ENCODE measurements at regions not wholly inside any gene's neighbourhood (a gene's known extent, or its start where the extent isn't known, plus 50 kb on each side); places are given as distances from the start of the nearest gene placed in this dataset.

GRCh38 chr7:85600395-85600794 lies 413.5 kb upstream of the SEMA3D start:
- DNase-seq (ENCODE audit: low spot score in 2 of 2), result no peak
- no peak overlapping the region for H3K27ac ChIP-seq
- no peaks in the 10 kb centered on the region for H3K4me1 ChIP-seq
- H3K36me3 ChIP-seq, result no peaks in the 10 kb centered on the region
- H3K4me3 ChIP-seq, result no peak overlapping the region
- intact Hi-C loops (cut with DNase I), result no loop called here
- H3K27me3 ChIP-seq, result no peaks in the 10 kb centered on the region
- no peak for TF ChIP-seq CTCF (IDR thresholded peaks at IDR 0.05)
- no peaks in the 10 kb centered on the region for H3K9me3 ChIP-seq

GRCh38 chr7:85596827-85597226 lies 410.0 kb upstream of the SEMA3D start:
- H3K36me3 ChIP-seq, result no peaks in the 10 kb centered on the region
- DNase-seq (ENCODE audit: low spot score in 2 of 2), result no peak
- intact Hi-C loops (cut with DNase I), result no loop called here
- H3K27me3 ChIP-seq, result no peaks in the 10 kb centered on the region
- no peak overlapping the region for H3K27ac ChIP-seq
- no peak overlapping the region for H3K4me3 ChIP-seq
- no peak for TF ChIP-seq CTCF (IDR thresholded peaks at IDR 0.05)
- H3K4me1 ChIP-seq, result no peaks in the 10 kb centered on the region
- H3K9me3 ChIP-seq, result no peaks in the 10 kb centered on the region

- no peak for DNase-seq (ENCODE audit: low spot score in 2 of 2)
- Histone ChIP-seq H3K36me3 (no peaks in the 10 kb centered on the region), H3K27ac (no peak overlapping the region), H3K4me3 (no peak overlapping the region), H3K4me1 (no peaks in the 10 kb centered on the region), H3K9me3 (no peaks in the 10 kb centered on the region), H3K27me3 (no peaks in the 10 kb centered on the region)
- no peak for TF ChIP-seq CTCF (IDR thresholded peaks at IDR 0.05)
- intact Hi-C loops (cut with DNase I), result no loop called here
Measured at GRCh38 chr7:85595750-85596178, 408.9 kb upstream of the SEMA3D start.

- H3K4me1 ChIP-seq, result no peaks in the 10 kb centered on the region
- H3K4me3 ChIP-seq, result no peak overlapping the region
- no peaks in the 10 kb centered on the region for H3K27me3 ChIP-seq
- no peak for TF ChIP-seq CTCF (IDR thresholded peaks at IDR 0.05)
- DNase-seq (ENCODE audit: low spot score in 2 of 2), result no peak
- intact Hi-C loops (cut with DNase I), result no loop called here
- H3K36me3 ChIP-seq, result no peaks in the 10 kb centered on the region
- no peaks in the 10 kb centered on the region for H3K9me3 ChIP-seq
- H3K27ac ChIP-seq, result no peak overlapping the region
Measured at GRCh38 chr7:85593355-85593754, 406.5 kb upstream of the SEMA3D start.

GRCh38 chr7:85587785-85588184 lies 400.9 kb upstream of the SEMA3D start:
- intact Hi-C loops (cut with DNase I), result no loop called here
- Histone ChIP-seq H3K27ac (no peak overlapping the region), H3K9me3 (no peaks in the 10 kb centered on the region), H3K36me3 (no peaks in the 10 kb centered on the region), H3K4me1 (no peaks in the 10 kb centered on the region), H3K27me3 (no peaks in the 10 kb centered on the region), H3K4me3 (no peak overlapping the region)
- no peak for TF ChIP-seq CTCF (IDR thresholded peaks at IDR 0.05)
- DNase-seq (ENCODE audit: low spot score in 2 of 2), result no peak

GRCh38 chr7:85586091-85586490 lies 399.2 kb upstream of the SEMA3D start:
- intact Hi-C loops (cut with DNase I), result no loop called here
- no peak for DNase-seq (ENCODE audit: low spot score in 2 of 2)
- Histone ChIP-seq H3K4me3 (no peak overlapping the region), H3K27me3 (no peaks in the 10 kb centered on the region), H3K9me3 (no peaks in the 10 kb centered on the region), H3K36me3 (no peaks in the 10 kb centered on the region), H3K4me1 (no peaks in the 10 kb centered on the region), H3K27ac (no peak overlapping the region)
- TF ChIP-seq CTCF (IDR thresholded peaks at IDR 0.05), result no peak

Data from ascending aorta (tissue), 2 donors.